NCI-H2196 treated with DMSO at 0.1 percent for 48 hours (cell line): ENCODE measurements at regions not wholly inside any gene's neighbourhood (a gene's known extent, or its start where the extent isn't known, plus 50 kb on each side); places are given as distances from the start of the nearest gene placed in this dataset.

Source experiments
- DNase-seq: peaks from one replicate; lab custom pipeline; 2025; ENCODE audit not compliant: unreplicated experiment; lab: John Stamatoyannopoulos, UW

DNA sequence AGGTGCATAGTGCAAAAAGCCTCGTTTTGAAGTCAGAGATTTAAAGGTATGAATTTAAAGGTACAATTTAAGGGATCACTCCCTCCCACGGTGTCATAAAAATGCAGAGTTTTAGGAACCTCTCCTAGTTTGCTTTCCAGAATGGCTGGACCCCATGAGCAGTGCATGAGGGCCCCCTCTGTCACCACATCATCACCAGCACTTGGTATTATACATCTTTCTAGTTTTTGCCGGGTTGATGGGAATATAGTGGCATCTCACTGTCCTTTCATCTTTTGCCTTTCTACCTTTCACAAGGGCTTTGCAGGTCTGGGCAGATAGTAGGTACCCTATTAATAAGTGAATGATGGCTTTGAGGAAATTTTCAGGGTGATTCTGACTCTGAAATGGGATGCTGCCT is 103.6 kb upstream of the AGBL1 start:
- DNase-seq, result no peak

DNA sequence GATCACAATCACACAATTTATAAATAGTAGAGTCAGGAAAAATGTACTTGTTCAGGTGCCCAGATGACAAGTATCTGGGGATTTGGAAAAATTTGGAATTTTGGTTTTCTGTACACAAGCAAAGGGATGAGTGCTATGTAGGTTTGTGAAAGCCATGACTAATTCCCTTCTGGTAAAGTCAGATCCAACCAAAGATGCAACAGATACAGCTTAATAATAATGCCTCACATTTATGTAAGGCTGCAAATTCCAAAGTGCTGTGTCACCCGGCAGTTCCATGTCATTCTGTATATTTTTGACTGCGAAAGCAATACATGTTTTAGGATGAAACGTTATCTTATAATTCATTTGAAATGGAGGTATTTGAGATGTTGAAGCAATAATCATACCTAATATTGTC is 102.7 kb upstream of the AGBL1 start:
- no peak for DNase-seq

DNA sequence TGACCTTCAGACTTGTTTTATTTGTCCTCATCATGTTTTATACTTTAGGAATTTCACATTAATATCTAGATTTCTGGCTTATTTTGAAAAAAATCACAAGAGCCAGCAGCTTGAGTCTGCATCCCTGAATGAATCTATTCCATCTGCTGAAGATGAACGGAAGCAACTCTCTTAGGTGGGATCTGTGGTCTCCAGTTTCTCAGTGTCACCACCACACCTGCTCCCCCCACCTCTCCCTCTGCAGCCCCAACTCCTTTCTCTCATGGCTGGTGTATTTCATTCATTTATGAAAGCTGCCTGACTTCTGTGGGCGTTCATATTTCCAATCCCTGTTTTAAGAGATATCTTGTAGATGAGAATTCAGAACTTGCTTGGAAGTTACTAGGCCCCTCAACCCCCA is 102.1 kb upstream of the AGBL1 start:
- DNase-seq, result no peak

DNA sequence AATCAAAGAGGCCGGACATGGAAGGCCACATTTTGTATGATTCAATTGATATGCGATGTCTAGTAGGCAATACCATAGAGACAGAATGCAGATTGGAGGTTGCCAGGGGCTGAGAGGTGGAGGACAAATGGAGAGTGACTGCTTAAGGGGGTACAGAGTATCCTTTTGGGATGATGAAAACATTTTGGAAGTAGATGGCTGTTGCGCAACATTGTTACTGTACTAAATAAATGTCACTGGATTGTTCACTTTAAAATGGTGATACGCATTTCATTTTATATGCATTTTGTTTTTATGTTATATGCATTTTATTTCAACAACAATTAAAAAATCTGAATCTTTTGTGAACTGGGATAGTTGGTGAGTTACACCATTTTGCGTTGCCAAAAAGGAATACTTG is 99.7 kb upstream of the AGBL1 start:
- no peak for DNase-seq

DNA sequence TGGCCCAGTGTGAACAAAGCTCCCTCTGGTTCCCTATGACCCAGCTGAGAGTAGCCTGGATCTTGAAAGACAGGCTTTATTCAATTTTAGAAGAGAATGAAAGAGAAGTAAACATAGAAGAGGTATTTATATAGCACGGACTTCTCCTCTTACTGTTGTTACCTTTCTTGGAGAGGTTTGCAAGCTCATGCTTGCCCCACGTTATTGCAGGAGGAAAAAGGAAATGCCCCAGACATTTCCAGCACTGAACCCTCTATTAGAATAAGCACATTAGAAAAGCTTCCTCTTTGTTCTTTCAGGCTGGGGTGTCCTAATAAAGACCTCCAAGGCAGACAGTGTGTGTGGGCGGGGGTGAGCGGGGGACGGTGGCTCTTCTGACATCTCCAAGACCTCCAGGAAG is 98.7 kb upstream of the AGBL1 start:
- DNase-seq, result no peak

DNA sequence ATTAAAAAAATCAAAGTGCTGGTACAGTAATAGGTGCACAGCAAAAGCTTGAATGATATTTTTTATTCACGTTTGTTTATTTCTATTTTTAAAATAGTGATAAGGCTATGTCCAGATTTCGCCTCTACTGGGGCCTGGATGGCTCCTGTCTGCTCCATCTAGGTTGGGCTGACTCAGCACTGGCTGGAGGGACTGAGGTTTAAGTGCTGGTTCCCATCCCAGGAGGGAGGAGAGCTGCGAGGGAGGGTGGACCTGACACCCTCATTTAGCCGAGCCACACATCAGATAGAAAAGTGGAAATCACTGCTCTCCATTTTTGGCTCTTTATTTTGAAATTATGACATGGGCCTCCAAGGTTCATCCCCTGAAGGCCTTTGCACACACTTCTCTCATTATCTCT is 95.4 kb upstream of the AGBL1 start:
- no peak for DNase-seq

DNA sequence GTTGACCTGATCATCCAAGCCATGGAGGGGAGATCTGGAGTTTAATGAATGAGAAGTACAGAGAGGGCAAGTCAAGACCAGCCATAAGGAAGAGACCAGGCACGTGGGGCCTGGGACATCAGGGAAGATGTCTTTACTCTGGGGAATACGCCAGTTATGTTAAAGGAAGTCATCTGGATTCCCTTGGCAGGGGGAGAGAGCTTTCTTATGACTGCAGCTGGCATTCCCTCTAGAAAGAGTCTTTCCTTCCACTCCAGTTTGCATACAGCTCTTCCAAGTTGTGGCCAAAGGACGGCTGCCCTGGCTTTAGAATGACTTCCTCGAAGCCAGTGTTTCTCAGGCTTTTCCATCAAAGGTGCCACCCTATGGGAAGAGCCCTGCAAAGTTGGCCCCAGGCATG is 93.6 kb upstream of the AGBL1 start:
- DNase-seq, result no peak

DNA sequence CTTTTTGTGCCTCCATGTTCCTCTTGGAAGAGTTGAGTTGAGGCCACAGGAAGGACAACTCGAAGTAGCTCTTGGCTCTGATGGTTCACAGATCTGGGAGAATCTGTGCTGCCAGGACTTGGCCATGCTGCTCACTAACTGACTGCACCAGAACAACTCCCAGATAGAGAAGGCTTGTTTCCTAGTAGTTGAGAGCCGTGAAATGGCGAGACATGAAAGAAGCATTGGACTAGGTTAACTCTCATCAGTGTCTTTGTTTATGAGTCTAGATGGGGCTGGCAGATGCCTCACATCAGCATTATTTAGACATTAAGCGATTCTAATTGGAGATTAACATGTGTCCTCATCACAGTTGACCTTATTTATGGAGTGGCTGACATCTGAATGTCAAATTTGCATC is 92.9 kb upstream of the AGBL1 start:
- no peak for DNase-seq

DNA sequence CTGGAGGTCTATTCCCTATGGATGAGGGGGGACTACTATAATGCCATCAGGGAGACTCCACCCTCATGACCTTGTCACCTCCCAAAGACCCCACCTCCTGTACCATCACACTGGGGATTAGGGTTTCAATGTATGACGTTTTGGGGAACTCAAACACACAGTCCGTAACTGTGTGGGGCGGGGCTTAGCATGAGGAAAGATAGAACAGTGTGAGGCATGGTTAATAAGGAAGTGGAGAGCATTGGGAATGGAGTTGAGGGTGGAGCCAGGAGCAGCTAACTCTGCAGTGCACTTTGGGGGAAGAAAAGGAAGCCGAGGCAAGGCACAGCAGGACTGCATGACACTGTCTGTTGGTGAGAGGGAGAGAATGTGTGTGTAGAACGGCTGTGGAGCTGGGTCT is 90.9 kb upstream of the AGBL1 start:
- no peak for DNase-seq

DNA sequence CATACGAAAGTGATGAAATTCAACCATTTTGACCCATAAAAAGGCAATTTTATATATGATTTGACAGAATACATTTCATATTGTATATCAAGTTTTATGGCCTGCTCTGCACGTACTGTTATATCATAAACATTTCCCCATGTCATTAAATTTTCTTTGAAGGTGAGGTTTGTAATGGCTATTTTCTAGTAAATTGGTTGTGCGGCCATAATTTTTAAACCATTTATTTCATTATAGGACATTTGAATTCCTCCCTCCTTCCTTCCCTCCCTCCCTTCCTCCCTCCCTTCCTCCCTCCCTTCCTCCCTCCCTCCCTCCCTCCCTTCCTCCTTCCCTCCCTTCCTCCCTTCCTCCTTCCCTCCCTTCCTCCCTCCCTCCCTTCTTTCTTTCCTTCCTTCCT is 87.4 kb upstream of the AGBL1 start:
- DNase-seq, result no peak

DNA sequence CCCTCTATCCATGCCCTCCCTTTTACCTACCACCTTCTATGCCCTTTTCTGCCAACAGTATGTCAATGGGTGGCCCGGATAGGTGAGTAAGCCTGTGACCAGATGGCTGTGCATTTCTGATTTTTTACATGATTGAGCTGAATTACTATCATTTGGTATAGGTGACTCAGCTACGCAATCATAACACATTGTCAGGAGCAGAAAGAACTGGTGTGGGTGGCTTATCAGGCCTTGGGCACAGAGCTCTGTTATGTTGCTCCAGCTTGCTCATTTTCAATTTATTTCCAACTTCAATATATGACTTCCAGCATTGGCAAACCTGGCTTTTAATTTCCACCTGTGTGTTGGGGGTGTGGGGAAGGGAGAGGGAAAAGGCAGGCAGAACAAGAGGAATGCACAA is 86.6 kb upstream of the AGBL1 start:
- DNase-seq, result no peak

DNA sequence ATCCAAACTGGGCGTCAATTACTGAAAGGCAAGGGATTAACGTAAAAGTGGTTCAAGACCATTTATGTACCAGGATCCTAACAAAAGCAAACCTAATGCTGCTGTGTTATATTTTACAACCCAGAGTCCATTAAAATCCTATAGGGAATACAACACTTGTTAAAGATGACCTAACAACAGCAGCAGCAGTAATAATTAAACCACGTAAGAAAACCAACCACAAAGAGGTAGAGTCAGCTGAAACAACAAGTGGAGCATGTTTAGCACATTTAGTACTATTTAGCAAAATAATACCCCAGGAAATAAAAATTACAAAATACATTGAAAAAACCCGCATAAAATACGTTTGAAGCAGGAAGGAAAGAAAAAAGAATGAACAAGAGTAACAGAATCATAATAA is 82.1 kb upstream of the AGBL1 start:
- no peak for DNase-seq

DNA sequence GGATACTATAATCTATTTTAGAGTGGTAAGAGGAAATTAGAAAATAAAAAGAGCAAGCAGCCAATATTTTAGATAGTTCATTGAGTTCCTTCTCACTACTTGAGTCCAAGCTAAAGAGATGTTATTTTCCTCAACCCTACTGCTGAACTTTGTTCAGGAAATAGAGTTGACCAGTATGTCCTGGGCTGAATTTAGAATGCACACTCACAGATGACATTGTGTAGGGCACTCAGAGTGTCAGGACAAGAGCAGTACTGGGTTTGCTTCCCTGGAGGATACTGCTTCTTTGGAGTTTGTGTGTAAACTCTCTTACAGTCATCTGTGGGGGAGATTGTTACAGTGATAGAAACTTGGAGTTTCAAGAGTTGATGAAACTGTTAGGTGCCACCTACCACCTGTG is 80.0 kb upstream of the AGBL1 start:
- DNase-seq, result no peak

DNA sequence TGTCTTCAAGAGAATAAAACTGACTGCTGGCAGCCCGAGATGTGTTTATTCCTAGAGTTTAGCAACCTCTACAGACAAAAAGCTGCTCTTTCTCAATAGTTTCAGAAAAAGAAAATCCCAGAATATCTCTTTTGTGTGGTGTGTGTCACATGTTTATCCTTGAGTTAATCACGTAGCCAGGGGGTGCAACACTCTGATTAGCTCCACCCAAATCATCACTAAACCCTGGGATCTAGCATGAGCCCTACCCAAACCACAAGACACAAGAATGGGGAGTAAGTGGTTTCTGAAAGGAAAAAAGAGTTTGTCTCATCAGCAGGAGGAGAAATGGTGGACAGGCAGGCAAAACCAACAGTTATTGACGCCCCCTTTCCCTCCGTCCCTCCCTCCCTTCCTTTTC is 78.5 kb upstream of the AGBL1 start:
- DNase-seq, result no peak

DNA sequence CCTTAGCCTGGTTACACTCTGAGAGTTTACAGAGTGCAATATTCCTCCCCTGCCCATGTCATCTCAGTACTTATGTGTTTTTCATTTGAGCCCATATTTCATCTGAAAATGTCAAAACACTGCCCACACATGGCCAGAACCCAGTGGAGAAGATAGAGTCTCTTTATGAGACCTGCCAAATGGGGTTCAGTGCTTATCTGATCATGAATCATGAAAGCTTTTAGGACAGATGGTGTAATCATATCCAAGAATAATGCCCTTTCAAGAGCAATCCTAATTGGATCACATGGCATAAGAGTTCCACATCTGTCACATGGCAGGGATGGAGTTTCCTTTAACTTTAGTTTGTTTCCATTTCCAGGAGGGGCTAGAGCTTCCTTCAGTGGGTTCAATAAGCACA is 77.2 kb upstream of the AGBL1 start:
- no peak for DNase-seq

DNA sequence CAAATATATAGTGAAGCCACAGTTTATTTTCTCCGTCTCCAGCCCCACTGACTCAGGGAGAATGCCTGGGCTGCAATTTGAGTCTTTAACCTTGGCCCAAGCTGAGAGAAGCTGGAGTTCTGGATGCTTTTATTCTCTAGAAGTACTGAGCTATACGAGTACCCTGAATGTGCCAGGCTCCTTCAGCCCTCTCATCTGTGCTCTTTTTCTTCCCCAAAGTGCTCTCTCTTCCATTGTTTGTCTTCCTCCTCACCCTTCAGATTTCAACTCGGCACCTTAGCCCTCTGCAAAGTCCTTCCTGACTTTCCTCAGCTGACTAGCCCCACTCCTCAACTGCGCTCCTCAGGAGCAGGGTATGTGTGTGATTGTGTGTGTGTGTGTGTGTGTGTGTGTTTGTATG is 75.6 kb upstream of the AGBL1 start:
- DNase-seq, result no peak

DNA sequence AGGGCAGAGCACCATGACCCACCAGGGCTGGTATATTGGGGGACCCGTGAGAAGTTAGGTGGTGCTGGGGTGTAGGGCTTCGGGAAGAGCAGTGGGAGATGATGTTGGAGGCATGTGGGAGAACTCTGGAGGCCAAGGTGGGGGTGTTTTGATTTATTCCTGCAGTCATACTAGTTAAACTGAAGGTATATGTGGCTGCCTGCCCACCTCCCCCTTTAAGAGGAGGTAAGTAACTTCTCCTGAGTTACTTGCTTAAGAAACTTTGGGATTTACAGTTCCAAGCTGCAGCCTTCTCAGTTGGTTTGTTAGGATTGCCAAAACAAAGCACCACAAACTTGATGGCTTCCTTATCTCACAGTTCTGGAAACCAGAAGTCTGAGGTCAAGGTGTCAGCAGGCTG is 73.1 kb upstream of the AGBL1 start:
- no peak for DNase-seq

DNA sequence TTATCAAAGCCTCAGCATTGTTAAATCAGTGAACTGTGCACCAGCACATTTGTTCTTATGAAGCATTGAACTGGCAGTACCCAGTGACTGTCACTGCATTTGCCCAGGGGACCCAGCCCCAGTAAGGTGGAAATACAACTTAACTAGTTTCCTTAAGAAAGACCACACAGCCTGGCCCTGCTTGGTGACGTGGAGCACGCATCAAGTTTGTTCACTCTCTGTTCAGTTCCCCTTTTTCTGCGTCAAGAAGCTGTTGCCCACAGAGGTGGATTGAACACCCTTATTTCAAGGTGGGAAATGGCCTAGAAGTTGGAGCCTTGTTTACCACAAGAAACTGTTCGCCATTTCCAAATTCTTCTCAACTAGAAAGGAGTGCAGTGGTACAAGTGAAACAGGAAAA is 69.9 kb upstream of the AGBL1 start:
- DNase-seq, result no peak

DNA sequence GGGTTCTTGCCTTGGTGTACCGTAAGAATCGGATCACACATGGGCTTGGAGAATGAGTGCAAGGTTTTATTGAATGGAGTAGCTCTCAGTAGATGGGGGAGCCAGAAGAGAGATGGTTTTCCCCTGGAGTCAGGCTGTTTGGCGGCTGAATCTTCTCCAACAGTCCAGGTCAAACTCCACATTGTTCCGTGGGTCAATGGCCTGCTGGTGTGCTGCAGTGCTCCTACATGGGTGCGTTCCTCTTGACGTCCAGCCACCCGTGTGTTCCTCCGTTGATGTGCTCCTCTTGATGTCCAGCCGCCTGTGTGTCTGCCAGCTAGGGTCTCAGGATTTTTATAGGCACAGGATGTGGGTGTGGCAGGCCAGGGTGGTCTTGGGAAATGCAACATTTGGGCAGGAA is 69.3 kb upstream of the AGBL1 start:
- no peak for DNase-seq

DNA sequence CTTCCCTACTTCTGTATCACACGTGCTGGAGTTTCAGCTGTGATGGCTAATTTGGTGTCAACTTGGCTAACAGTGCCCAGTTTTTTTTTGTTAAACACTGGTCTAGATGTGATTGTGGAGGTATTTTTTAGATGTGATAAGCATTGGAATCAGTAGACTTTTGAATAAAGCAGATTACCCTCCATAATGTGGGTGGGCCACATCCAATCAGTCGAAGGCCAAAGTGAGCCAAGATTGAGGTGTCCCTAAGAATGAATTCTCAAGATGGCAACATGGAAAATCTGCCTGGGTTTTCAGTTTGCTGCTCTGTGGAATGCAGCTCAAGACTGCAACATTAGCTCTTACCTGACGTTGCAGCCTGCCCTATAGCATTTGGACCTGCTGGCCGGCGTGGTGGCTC is 68.8 kb upstream of the AGBL1 start:
- no peak for DNase-seq

DNA sequence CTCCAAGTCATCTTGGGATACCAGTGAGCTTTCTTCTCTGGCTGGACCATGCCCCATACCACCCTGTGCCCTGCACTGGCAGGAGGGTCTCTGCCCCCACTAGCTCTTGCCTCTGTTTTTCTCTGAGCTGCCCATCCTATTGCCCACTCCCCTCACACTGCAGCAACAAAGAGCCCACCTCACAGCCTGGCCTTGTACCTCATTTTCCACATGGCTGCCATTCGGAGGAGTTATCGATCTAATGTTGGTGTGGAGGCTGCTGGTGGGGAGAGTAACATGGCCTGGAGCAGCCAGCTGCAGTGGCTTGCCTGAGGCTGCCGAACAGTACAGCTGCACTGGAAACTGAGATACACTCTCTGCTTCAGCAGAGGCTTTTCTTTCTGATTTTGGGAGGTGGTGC is 65.7 kb upstream of the AGBL1 start:
- no peak for DNase-seq

DNA sequence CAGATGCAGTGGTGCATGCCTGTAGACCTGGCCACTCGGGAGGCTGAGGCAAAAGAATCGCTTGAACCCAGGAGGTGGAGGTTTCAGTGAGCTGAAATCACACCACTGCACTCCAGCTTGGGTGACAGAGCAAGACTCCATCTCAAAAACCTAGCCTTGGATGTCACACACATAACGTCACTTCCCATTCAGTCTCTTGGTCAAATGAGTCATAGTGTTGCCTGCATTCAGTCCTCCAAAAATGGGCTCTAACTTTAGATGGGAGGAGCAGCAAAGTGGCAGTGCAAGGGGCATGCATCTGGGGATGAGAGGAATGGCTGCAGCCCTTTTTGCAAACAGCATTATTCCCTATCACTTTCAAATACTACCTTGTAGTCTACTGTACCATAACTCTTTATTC is 62.9 kb upstream of the AGBL1 start:
- no peak for DNase-seq

DNA sequence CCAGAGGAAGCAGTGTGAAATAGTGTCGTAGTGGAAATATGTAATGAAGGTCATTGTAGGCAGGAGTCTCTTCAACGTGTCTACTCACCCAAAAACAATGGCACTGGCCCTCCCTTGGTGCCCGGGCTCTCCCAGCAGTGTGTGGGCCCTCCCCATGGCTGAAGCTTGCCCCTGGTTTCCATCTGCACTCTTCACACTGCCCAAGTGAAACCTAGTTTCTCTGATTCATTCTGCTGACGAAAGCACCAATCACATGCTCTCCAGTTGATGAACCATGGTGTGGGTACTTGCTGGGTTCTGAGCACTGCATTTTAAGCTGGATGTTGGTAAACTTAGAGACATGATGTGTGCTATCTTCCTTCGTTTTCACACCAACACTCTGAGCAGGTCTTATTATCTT is 61.0 kb upstream of the AGBL1 start:
- DNase-seq, result no peak
